Right kidney (tissue), 1 donor: ENCODE measurements at regions not wholly inside any gene's neighbourhood (a gene's known extent, or its start where the extent isn't known, plus 50 kb on each side); places are given as distances from the start of the nearest gene placed in this dataset.

Experiments
- DNase-seq: peaks from one replicate; pipeline ENCODE4 v3.0.0-alpha.2; 2016

GRCh38 chr13:111911121-111911720 lies 155.7 kb upstream of the SOX1 start:
- no peak for DNase-seq

- DNase-seq, result no peak
These were observed 155.0 kb upstream of the SOX1 start for GRCh38 chr13:111911754-111912452.

GRCh38 chr13:111912453-111912866 lies 154.5 kb upstream of the SOX1 start:
- no peak for DNase-seq

GRCh38 chr13:111912991-111913760 lies 153.8 kb upstream of the SOX1 start:
- DNase-seq, result no peak

- DNase-seq, result no peak
These were observed 153.2 kb upstream of the SOX1 start for GRCh38 chr13:111913761-111914140.

GRCh38 chr13:111914241-111915103 lies 152.5 kb upstream of the SOX1 start:
- no peak for DNase-seq

GRCh38 chr13:111915104-111915551 lies 151.8 kb upstream of the SOX1 start:
- no peak for DNase-seq

- DNase-seq, result no peak
These were observed 150.7 kb upstream of the SOX1 start for GRCh38 chr13:111916201-111916600.

GRCh38 chr13:111917086-111917485 lies 149.9 kb upstream of the SOX1 start:
- DNase-seq, result no peak

- DNase-seq, result no peak
These were observed 149.0 kb upstream of the SOX1 start for GRCh38 chr13:111917901-111918300.

GRCh38 chr13:111919286-111919685 lies 147.7 kb upstream of the SOX1 start:
- DNase-seq, result no peak

- no peak for DNase-seq
These were observed 147.1 kb upstream of the SOX1 start for GRCh38 chr13:111919849-111920248.

GRCh38 chr13:111920306-111920931 lies 146.5 kb upstream of the SOX1 start:
- no peak for DNase-seq

GRCh38 chr13:111920932-111921705 lies 145.8 kb upstream of the SOX1 start:
- no peak for DNase-seq

- DNase-seq, result no peak
These were observed 144.9 kb upstream of the SOX1 start for GRCh38 chr13:111922086-111922485.

- no peak for DNase-seq
These were observed 143.5 kb upstream of the SOX1 start for GRCh38 chr13:111923439-111923838.

- no peak for DNase-seq
These were observed 142.8 kb upstream of the SOX1 start for GRCh38 chr13:111923991-111924677.

GRCh38 chr13:111924678-111925075 lies 142.3 kb upstream of the SOX1 start:
- DNase-seq, result no peak

GRCh38 chr13:111925146-111925875 lies 141.6 kb upstream of the SOX1 start:
- no peak for DNase-seq
